ENCODE measurements at regions not wholly inside any gene's neighbourhood (a gene's known extent, or its start where the extent isn't known, plus 50 kb on each side); places are given as distances from the start of the nearest gene placed in this dataset.

- Histone ChIP-seq H2AFZ (ENCODE audit: low read length, unreplicated experiment) (peak overlapping the region; percentile 61), H3K4me1 (ENCODE audit: control insufficient read depth, insufficient read depth, low read length, unreplicated experiment) (peaks cover 13% of the 10 kb centered on the region), H3K27ac (ENCODE audit: low read depth, low read length) (no peak overlapping the region), H3K36me3 (ENCODE audit: insufficient read depth, low read length) (no peaks in the 10 kb centered on the region; the same call in 1 of the 2 replicates), H3K27me3 (ENCODE audit: insufficient read depth, low read length) (no peaks in the 10 kb centered on the region), H3K4me3 (ENCODE audit: low read depth, low read length) (peak overlapping the region; percentile 62), H3K79me2 (ENCODE audit: control insufficient read depth, insufficient read depth, low read length, unreplicated experiment) (no peaks in the 10 kb centered on the region)
Measured at GRCh38 chr3:152073267-152073666, 195.5 kb upstream of the MBNL1 start.

DNA sequence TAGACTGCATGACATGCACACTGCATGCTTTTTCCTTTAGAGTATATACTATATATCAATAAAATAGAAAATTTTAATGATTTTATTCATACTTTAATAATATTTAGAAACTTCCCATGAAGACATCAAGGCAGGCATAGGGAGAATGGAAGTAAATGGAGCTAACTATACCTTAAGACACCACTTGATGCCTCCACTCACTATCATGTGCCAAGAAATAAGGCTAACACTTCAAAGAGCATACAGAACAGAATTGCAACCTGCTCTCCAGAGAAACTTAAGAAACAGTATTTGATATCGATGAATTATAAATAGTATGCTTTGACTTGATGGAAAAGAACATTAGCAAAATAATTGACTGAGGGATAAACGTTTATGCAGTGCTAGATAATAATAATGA lies 192.6 kb upstream of the MBNL1 start:
- H3K27ac ChIP-seq (ENCODE audit: low read depth, low read length) = no peak overlapping the region
- no peaks in the 10 kb centered on the region for H3K27me3 ChIP-seq (ENCODE audit: insufficient read depth, low read length)
- peaks cover 13% of the 10 kb centered on the region for H3K4me1 ChIP-seq (ENCODE audit: control insufficient read depth, insufficient read depth, low read length, unreplicated experiment)
- no peaks in the 10 kb centered on the region for H3K36me3 ChIP-seq (ENCODE audit: insufficient read depth, low read length)
- no peak overlapping the region for H2AFZ ChIP-seq (ENCODE audit: low read length, unreplicated experiment)
- no peaks in the 10 kb centered on the region for H3K79me2 ChIP-seq (ENCODE audit: control insufficient read depth, insufficient read depth, low read length, unreplicated experiment)
- no peak overlapping the region for H3K4me3 ChIP-seq (ENCODE audit: low read depth, low read length)

- Histone ChIP-seq H3K4me3 (ENCODE audit: low read depth, low read length) (no peak overlapping the region), H3K79me2 (ENCODE audit: control insufficient read depth, insufficient read depth, low read length, unreplicated experiment) (no peaks in the 10 kb centered on the region), H3K27ac (ENCODE audit: low read depth, low read length) (no peak overlapping the region), H3K4me1 (ENCODE audit: control insufficient read depth, insufficient read depth, low read length, unreplicated experiment) (peaks cover 6% of the 10 kb centered on the region), H3K27me3 (ENCODE audit: insufficient read depth, low read length) (no peaks in the 10 kb centered on the region), H2AFZ (ENCODE audit: low read length, unreplicated experiment) (no peak overlapping the region), H3K36me3 (ENCODE audit: insufficient read depth, low read length) (no peaks in the 10 kb centered on the region)
Measured at GRCh38 chr3:152079980-152080379, 188.7 kb upstream of the MBNL1 start.

DNA sequence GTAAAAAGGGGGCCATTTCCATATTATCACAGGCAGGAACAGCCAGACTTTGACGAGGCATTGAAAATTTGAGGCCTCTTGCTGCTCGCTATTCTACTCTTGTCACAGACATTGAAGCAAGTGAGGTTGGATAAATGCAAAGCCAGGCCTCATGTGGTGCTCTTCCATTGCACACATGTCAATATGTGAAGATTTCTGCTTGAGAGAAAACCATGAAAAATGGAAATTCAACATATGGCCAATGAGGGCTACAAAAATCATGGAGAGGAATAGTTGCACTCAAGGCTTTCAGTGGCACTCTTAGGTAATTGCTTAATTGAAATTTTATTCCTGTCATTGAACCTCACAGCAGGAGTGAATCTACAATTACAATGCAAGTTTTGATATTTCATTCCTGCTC lies 185.6 kb upstream of the MBNL1 start:
- Histone ChIP-seq H3K36me3 (ENCODE audit: insufficient read depth, low read length) (no peaks in the 10 kb centered on the region), H3K4me1 (ENCODE audit: control insufficient read depth, insufficient read depth, low read length, unreplicated experiment) (no peaks in the 10 kb centered on the region), H3K79me2 (ENCODE audit: control insufficient read depth, insufficient read depth, low read length, unreplicated experiment) (no peaks in the 10 kb centered on the region), H3K27ac (ENCODE audit: low read depth, low read length) (no peak overlapping the region), H2AFZ (ENCODE audit: low read length, unreplicated experiment) (no peak overlapping the region), H3K27me3 (ENCODE audit: insufficient read depth, low read length) (no peaks in the 10 kb centered on the region), H3K4me3 (ENCODE audit: low read depth, low read length) (no peak overlapping the region)

DNA sequence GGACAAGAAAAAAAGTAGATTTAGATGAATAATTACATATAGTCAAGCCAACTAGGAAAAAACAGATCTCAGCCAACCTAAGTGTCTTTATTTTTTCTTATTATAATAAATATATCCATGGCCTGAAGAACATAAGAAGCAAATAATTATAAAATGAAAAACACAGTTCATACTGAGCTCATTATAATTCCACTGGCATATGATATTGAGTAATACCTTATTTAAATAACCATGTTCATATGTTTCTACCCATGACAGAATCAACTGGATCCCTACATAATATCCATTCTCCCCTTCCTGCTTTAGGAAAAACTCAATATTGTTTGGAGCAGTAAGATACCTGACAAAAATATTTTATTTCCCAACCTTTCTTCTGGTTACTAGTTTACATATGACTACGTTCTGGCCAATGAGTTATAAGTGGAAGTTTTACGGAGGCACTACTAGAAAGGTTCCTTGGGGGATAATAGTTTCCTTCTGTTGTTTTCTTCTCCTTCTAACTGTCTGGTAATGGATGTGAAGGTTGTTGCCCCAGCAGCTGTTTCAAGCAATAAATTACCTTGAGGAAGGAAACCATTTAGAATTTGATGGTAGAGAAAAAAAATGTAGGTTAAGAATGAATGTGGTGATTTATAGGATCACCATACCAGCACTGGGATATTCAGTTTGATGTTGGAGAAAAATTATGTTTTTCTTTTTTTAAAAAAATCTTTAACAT lies 184.1 kb upstream of the MBNL1 start:
- Histone ChIP-seq H3K36me3 (ENCODE audit: insufficient read depth, low read length) (no peaks in the 10 kb centered on the region), H3K27me3 (ENCODE audit: insufficient read depth, low read length) (no peaks in the 10 kb centered on the region), H3K27ac (ENCODE audit: low read depth, low read length) (no peak overlapping the region), H2AFZ (ENCODE audit: low read length, unreplicated experiment) (no peak overlapping the region), H3K79me2 (ENCODE audit: control insufficient read depth, insufficient read depth, low read length, unreplicated experiment) (no peaks in the 10 kb centered on the region), H3K4me1 (ENCODE audit: control insufficient read depth, insufficient read depth, low read length, unreplicated experiment) (no peaks in the 10 kb centered on the region), H3K4me3 (ENCODE audit: low read depth, low read length) (no peak overlapping the region)

- Histone ChIP-seq H3K36me3 (ENCODE audit: insufficient read depth, low read length) (no peaks in the 10 kb centered on the region), H3K4me3 (ENCODE audit: low read depth, low read length) (no peak overlapping the region), H3K79me2 (ENCODE audit: control insufficient read depth, insufficient read depth, low read length, unreplicated experiment) (no peaks in the 10 kb centered on the region), H3K4me1 (ENCODE audit: control insufficient read depth, insufficient read depth, low read length, unreplicated experiment) (no peaks in the 10 kb centered on the region), H3K27ac (ENCODE audit: low read depth, low read length) (no peak overlapping the region), H3K27me3 (ENCODE audit: insufficient read depth, low read length) (no peaks in the 10 kb centered on the region), H2AFZ (ENCODE audit: low read length, unreplicated experiment) (no peak overlapping the region)
Measured at GRCh38 chr3:152087153-152087552, 181.6 kb upstream of the MBNL1 start.

DNA sequence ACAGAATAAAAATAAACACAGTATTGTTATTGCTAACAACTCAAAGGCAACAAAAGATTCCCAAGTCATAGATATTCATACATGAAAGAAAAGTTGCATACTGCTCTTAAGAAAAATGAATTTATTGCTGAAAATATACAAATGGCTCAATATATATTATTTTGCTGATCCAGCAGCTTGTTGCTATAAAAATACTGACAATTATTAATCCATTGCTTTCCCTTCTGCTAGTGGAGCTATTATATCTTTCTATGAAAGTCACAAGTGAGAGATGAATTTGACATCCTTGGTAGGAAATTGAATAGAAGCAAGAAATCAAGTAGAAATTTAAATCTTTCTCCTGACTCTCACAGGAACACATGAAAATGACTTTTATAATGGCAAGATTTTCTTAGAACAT lies 179.2 kb upstream of the MBNL1 start:
- H3K27me3 ChIP-seq (ENCODE audit: insufficient read depth, low read length) = no peaks in the 10 kb centered on the region
- H3K36me3 ChIP-seq (ENCODE audit: insufficient read depth, low read length) = no peaks in the 10 kb centered on the region
- no peak overlapping the region for H2AFZ ChIP-seq (ENCODE audit: low read length, unreplicated experiment)
- no peaks in the 10 kb centered on the region for H3K79me2 ChIP-seq (ENCODE audit: control insufficient read depth, insufficient read depth, low read length, unreplicated experiment)
- no peaks in the 10 kb centered on the region for H3K4me1 ChIP-seq (ENCODE audit: control insufficient read depth, insufficient read depth, low read length, unreplicated experiment)
- H3K27ac ChIP-seq (ENCODE audit: low read depth, low read length) = no peak overlapping the region
- H3K4me3 ChIP-seq (ENCODE audit: low read depth, low read length) = no peak overlapping the region

DNA sequence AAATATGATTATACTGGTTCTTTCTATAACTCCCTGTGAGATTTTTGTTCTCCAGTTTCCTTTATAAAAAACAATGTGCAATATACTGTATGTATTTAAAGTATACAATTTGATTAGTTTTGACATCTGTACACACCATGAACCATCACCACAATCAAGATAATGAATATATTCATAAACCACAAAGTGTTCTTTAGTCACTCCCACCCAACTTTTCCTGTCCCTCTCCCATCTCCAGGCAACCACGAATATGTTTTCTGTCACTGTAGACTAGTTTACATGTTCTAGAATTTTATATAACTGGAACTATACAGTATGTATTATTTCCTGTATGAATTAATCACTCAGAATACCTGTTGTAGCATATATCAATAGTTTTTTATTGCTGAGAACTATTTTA lies 177.0 kb upstream of the MBNL1 start:
- Histone ChIP-seq H3K4me1 (ENCODE audit: control insufficient read depth, insufficient read depth, low read length, unreplicated experiment) (no peaks in the 10 kb centered on the region), H3K36me3 (ENCODE audit: insufficient read depth, low read length) (no peaks in the 10 kb centered on the region), H2AFZ (ENCODE audit: low read length, unreplicated experiment) (no peak overlapping the region)

GRCh38 chr3:152093901-152094300 lies 174.8 kb upstream of the MBNL1 start:
- no peaks in the 10 kb centered on the region for H3K79me2 ChIP-seq (ENCODE audit: control insufficient read depth, insufficient read depth, low read length, unreplicated experiment)
- no peaks in the 10 kb centered on the region for H3K4me1 ChIP-seq (ENCODE audit: control insufficient read depth, insufficient read depth, low read length, unreplicated experiment)
- H3K27me3 ChIP-seq (ENCODE audit: insufficient read depth, low read length) = no peaks in the 10 kb centered on the region
- no peak overlapping the region for H2AFZ ChIP-seq (ENCODE audit: low read length, unreplicated experiment)
- no peak overlapping the region for H3K4me3 ChIP-seq (ENCODE audit: low read depth, low read length)
- H3K36me3 ChIP-seq (ENCODE audit: insufficient read depth, low read length) = no peaks in the 10 kb centered on the region
- no peak overlapping the region for H3K27ac ChIP-seq (ENCODE audit: low read depth, low read length)

More for the DNA sequence above, 177.0 kb upstream of the MBNL1 start:
- no peaks in the 10 kb centered on the region for H3K27me3 ChIP-seq (ENCODE audit: insufficient read depth, low read length)
- no peak overlapping the region for H3K27ac ChIP-seq (ENCODE audit: low read depth, low read length)
- no peaks in the 10 kb centered on the region for H3K79me2 ChIP-seq (ENCODE audit: control insufficient read depth, insufficient read depth, low read length, unreplicated experiment)
- H3K4me3 ChIP-seq (ENCODE audit: low read depth, low read length) = no peak overlapping the region

- Histone ChIP-seq H3K4me3 (ENCODE audit: low read depth, low read length) (no peak overlapping the region), H3K27me3 (ENCODE audit: insufficient read depth, low read length) (no peaks in the 10 kb centered on the region), H3K36me3 (ENCODE audit: insufficient read depth, low read length) (no peaks in the 10 kb centered on the region), H3K4me1 (ENCODE audit: control insufficient read depth, insufficient read depth, low read length, unreplicated experiment) (no peaks in the 10 kb centered on the region), H2AFZ (ENCODE audit: low read length, unreplicated experiment) (no peak overlapping the region), H3K27ac (ENCODE audit: low read depth, low read length) (no peak overlapping the region), H3K79me2 (ENCODE audit: control insufficient read depth, insufficient read depth, low read length, unreplicated experiment) (no peaks in the 10 kb centered on the region)
Measured at GRCh38 chr3:152094406-152094805, 174.3 kb upstream of the MBNL1 start.

- no peaks in the 10 kb centered on the region for H3K27me3 ChIP-seq (ENCODE audit: insufficient read depth, low read length)
- H3K36me3 ChIP-seq (ENCODE audit: insufficient read depth, low read length) = no peaks in the 10 kb centered on the region
- H3K4me3 ChIP-seq (ENCODE audit: low read depth, low read length) = no peak overlapping the region
- H3K4me1 ChIP-seq (ENCODE audit: control insufficient read depth, insufficient read depth, low read length, unreplicated experiment) = no peaks in the 10 kb centered on the region
- no peaks in the 10 kb centered on the region for H3K79me2 ChIP-seq (ENCODE audit: control insufficient read depth, insufficient read depth, low read length, unreplicated experiment)
- H3K27ac ChIP-seq (ENCODE audit: low read depth, low read length) = no peak overlapping the region
- H2AFZ ChIP-seq (ENCODE audit: low read length, unreplicated experiment) = no peak overlapping the region
Measured at GRCh38 chr3:152095472-152095871, 173.3 kb upstream of the MBNL1 start.

All from ACC112 (cell line).